ENCODE measurements at regions not wholly inside any gene's neighbourhood (a gene's known extent, or its start where the extent isn't known, plus 50 kb on each side); places are given as distances from the start of the nearest gene placed in this dataset.
A peak's percentile ranks its signal among the peaks of the same experiment; 100 is the strongest.

GRCh38 chr10:4066581-4067390 is 281.8 kb upstream of the KLF6 start:
- no peak for TF ChIP-seq CTCF (IDR thresholded peaks at IDR 0.05)

GRCh38 chr10:4064489-4064888 is 279.5 kb upstream of the KLF6 start:
- Histone ChIP-seq H3K4me3 (no peak overlapping the region), H3K27ac (no peak overlapping the region)
- DNase-seq (ENCODE audit: low spot score) = no peak
- no peak for TF ChIP-seq CTCF (IDR thresholded peaks at IDR 0.05)

More at GRCh38 chr10:4066581-4067390, 281.8 kb upstream of the KLF6 start:
- H3K27ac ChIP-seq = peak overlapping the region; percentile 7 to 79
- no peak for DNase-seq (ENCODE audit: low spot score)
- no peak overlapping the region for H3K4me3 ChIP-seq

GRCh38 chr10:4063717-4064116 is 278.7 kb upstream of the KLF6 start:
- no peak overlapping the region for H3K27ac ChIP-seq
- TF ChIP-seq CTCF (IDR thresholded peaks at IDR 0.05) = no peak
- H3K4me3 ChIP-seq = no peak overlapping the region
- DNase-seq (ENCODE audit: low spot score) = no peak

DNA sequence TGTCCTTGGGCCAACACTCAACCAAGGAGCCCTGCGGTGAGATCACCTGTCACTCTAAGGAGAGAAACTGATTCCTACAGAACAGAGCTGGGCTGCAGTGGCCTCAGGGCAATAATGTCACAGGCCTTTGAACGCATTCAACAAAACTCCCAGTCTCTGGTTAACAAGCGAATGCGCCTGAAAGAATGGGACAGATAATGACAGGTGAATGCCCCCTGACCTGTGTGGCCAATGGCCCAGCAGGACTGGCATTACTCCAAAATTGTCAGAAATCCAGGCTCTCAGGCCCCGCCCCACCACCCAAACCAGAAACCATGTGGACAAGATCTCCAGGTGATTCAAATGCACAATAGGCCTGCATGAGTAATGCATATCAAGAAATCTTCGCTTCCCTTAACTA is 277.7 kb upstream of the KLF6 start:
- TF ChIP-seq CTCF (IDR thresholded peaks at IDR 0.05) = no peak
- peak overlapping the region; percentile 66 to 80 for H3K27ac ChIP-seq
- H3K4me3 ChIP-seq = no peak overlapping the region
- DNase-seq (ENCODE audit: low spot score) = no peak

DNA sequence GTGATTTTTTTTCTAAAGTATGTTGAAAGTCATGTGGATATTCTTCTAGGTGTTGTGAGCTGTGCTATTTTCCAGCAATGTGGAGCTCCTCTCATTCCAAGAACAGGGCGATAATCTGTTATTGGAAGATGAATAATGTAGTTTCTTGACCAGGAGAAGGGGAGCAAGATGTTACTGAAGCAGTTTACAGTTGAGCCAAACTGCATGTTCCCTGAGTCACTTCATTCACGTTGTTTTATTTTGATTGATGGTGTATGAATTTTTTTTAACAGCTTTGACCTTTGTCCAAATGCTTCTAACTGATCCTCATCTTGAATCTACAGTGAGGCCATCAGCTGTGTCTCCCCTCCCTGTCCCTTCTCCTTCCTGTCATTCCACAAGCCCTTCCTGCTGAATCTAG is 277.1 kb upstream of the KLF6 start:
- no peak for TF ChIP-seq CTCF (IDR thresholded peaks at IDR 0.05)
- Histone ChIP-seq H3K4me3 (peak overlapping the region; percentile 24), H3K27ac (peak overlapping the region; percentile 66 to 80)
- no peak for DNase-seq (ENCODE audit: low spot score)

DNA sequence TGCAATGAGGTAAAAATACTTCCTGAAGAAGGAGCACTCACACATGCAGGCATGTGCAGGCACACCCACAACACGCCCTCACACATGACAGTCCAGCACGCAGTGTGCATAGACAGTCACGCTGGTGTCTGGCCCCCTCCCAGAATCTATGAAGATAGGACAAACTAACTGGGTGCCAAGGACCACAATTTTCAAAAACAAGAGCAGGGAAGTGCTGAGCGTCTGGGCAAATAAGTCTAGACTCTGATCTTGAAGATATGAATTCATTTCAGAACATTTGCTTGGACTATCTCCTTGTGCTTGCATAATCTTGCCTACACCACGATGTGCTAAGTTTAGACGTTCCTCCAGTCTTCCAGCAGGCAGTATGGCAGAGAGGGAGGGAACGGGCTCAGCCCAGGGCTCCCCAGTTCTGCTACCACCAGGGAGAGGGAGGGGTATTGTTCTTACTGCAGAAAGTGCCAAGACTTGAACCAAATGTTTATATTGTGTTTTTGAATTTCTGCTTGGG is 276.5 kb upstream of the KLF6 start:
- Histone ChIP-seq H3K4me3 (peak overlapping the region; percentile 24), H3K27ac (peak overlapping the region; percentile 66 to 80)
- TF ChIP-seq CTCF (IDR thresholded peaks at IDR 0.05) = no peak
- peak; percentile 96 for DNase-seq (ENCODE audit: low spot score)
